ENCODE measurements at regions not wholly inside any gene's neighbourhood (a gene's known extent, or its start where the extent isn't known, plus 50 kb on each side); places are given as distances from the start of the nearest gene placed in this dataset.

DNA sequence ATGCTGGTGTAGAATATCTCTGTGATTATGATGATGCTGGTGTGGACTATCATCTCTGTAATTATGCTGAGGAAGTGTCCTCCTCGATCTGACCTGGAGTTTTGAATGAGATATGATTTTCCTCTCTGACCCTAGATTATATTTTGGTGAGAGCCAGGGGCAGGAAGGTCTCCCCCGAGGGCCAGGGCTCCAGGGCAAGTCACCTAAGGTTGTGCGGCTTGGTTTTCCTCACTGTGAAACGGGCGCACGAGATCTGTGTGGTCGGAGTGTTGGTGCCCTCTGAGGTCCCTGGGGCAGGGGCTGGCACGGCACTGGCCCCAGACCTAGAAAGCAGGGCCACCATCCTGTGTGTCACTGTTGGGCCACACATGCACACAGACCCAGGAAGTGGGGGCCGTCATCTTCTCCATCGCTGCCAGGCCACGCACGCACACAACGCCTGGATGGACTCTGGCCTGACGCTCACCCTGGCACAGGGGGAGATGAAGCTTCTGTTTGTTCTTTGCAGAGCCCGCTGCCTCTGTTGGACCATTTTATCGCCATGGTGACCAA, 67.7 kb upstream of the ZNF469 start:
- H3K27ac Mint-ChIP-seq: no peak overlapping the region
- H3K36me3 Mint-ChIP-seq: peaks cover 5% of the 10 kb centered on the region
- CTCF ChIA-PET: interaction anchor here (1.4 kb wide), 1 partner anchor 23 kb away, joined by 3 read pairs; no protein-coding TSS in a partner anchor

DNA sequence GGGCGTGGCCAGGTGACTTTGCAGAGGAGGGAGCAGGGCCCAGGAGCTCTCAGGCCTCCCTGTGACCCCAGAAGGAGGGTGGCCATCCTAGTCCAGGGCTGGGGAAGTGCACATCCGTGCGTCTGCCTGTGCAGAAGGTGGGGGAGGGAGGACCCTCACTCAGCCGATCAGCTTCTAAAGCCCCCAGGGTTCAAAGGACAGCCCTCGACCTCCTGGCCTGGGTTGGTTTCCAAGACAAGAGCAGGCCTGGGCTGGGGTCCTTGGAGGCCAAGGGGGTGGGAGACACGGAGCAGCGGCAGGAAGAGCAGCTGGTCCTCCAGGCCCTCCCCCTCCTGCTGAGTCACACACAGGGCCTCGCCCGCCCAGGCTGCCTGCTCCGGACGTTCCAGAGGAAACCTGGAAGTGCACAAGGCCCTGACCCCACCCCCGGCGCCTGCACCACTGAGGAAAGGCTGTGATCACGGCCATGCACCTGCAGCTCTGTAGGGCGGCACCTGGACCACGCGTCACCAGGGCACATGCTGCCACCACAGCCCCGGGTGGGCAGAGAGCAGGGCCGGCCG, 67.1 kb upstream of the ZNF469 start:
- DNase-seq (ENCODE audit: low spot score): no peak

More for the DNA sequence above, 67.7 kb upstream of the ZNF469 start:
- POLR2A ChIA-PET: no interaction called here
- ATAC-seq (no peak), DNase-seq (ENCODE audit: low spot score) (no peak)
- TF ChIP-seq FOXK1 (CRISPR knock-in tag; IDR thresholded peaks at IDR 0.05) (no peak), NFE2L1 (CRISPR knock-in tag; IDR thresholded peaks at IDR 0.05) (no peak), CREB1 (CRISPR knock-in tag; IDR thresholded peaks at IDR 0.05) (no peak), MXD4 (CRISPR knock-in tag; IDR thresholded peaks at IDR 0.05; ENCODE audit: borderline replicate concordance) (no peak), ZNF396 (CRISPR knock-in tag; IDR thresholded peaks at IDR 0.05; ENCODE audit: borderline replicate concordance) (no peak), ZNF232 (CRISPR knock-in tag; IDR thresholded peaks at IDR 0.05) (no peak), CREM (CRISPR knock-in tag; IDR thresholded peaks at IDR 0.05) (no peak)
- TF ChIP-seq, protein P1, sequence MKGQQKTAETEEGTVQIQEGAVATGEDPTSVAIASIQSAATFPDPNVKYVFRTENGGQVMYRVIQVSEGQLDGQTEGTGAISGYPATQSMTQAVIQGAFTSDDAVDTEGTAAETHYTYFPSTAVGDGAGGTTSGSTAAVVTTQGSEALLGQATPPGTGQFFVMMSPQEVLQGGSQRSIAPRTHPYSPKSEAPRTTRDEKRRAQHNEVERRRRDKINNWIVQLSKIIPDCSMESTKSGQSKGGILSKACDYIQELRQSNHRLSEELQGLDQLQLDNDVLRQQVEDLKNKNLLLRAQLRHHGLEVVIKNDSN (CRISPR knock-in tag; IDR thresholded peaks at IDR 0.05): no peak
- TF ChIP-seq, protein P2, sequence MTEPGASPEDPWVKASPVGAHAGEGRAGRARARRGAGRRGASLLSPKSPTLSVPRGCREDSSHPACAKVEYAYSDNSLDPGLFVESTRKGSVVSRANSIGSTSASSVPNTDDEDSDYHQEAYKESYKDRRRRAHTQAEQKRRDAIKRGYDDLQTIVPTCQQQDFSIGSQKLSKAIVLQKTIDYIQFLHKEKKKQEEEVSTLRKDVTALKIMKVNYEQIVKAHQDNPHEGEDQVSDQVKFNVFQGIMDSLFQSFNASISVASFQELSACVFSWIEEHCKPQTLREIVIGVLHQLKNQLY (CRISPR knock-in tag; IDR thresholded peaks at IDR 0.05): no peak
- TF ChIP-seq, protein P3, sequence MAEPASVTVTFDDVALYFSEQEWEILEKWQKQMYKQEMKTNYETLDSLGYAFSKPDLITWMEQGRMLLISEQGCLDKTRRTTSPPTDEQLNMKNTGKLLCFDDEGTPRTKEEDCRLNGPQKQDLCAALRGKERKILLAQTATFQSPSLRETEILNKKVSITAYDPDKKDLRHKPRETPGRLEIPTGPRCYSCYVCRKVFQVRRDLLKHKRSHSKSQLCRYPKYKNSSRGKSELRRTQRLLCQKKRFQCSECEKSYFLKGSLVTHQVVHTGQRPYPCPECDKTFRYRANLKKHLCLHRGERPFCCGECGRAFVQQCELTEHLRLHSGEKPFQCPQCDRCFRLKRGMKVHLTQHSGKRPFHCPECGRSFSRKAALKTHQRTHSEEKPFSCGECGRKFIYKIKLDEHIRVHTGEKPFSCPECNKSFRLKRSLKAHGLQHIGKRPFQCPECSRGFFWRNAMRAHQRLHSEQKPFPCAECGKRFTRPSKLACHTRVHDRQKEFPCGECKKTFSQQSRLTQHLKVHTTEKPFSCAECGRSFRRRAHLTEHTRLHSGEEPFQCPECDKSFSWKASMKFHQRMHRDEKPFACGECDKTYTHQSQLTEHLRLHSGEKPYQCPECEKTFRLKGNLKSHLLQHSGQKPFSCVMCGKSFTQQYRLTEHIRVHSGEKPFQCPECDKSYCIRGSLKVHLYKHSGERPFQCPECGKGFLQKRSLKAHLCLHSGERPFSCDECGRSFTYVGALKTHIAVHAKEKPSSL (CRISPR knock-in tag; conservative IDR thresholded peaks at IDR 0.05): no peak
- TF ChIP-seq, protein P4, sequence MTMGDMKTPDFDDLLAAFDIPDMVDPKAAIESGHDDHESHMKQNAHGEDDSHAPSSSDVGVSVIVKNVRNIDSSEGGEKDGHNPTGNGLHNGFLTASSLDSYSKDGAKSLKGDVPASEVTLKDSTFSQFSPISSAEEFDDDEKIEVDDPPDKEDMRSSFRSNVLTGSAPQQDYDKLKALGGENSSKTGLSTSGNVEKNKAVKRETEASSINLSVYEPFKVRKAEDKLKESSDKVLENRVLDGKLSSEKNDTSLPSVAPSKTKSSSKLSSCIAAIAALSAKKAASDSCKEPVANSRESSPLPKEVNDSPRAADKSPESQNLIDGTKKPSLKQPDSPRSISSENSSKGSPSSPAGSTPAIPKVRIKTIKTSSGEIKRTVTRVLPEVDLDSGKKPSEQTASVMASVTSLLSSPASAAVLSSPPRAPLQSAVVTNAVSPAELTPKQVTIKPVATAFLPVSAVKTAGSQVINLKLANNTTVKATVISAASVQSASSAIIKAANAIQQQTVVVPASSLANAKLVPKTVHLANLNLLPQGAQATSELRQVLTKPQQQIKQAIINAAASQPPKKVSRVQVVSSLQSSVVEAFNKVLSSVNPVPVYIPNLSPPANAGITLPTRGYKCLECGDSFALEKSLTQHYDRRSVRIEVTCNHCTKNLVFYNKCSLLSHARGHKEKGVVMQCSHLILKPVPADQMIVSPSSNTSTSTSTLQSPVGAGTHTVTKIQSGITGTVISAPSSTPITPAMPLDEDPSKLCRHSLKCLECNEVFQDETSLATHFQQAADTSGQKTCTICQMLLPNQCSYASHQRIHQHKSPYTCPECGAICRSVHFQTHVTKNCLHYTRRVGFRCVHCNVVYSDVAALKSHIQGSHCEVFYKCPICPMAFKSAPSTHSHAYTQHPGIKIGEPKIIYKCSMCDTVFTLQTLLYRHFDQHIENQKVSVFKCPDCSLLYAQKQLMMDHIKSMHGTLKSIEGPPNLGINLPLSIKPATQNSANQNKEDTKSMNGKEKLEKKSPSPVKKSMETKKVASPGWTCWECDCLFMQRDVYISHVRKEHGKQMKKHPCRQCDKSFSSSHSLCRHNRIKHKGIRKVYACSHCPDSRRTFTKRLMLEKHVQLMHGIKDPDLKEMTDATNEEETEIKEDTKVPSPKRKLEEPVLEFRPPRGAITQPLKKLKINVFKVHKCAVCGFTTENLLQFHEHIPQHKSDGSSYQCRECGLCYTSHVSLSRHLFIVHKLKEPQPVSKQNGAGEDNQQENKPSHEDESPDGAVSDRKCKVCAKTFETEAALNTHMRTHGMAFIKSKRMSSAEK (CRISPR knock-in tag; IDR thresholded peaks at IDR 0.05; ENCODE audit: borderline replicate concordance): no peak
- TF ChIP-seq, protein P5, sequence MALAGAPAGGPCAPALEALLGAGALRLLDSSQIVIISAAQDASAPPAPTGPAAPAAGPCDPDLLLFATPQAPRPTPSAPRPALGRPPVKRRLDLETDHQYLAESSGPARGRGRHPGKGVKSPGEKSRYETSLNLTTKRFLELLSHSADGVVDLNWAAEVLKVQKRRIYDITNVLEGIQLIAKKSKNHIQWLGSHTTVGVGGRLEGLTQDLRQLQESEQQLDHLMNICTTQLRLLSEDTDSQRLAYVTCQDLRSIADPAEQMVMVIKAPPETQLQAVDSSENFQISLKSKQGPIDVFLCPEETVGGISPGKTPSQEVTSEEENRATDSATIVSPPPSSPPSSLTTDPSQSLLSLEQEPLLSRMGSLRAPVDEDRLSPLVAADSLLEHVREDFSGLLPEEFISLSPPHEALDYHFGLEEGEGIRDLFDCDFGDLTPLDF (CRISPR knock-in tag; IDR thresholded peaks at IDR 0.05): no peak
- H3K4me1 Mint-ChIP-seq: no peaks in the 10 kb centered on the region
- no peaks in the 10 kb centered on the region for H3K27me3 Mint-ChIP-seq (ENCODE audit: low read depth)
- H3K9me3 Mint-ChIP-seq: peaks cover 24% of the 10 kb centered on the region
- no peak overlapping the region for H3K4me3 Mint-ChIP-seq

More for the DNA sequence above, 67.1 kb upstream of the ZNF469 start:
- H3K4me3 Mint-ChIP-seq: no peak overlapping the region
- H3K36me3 Mint-ChIP-seq: peaks cover 5% of the 10 kb centered on the region
- CTCF ChIA-PET: interaction anchor here (1.3 to 1.4 kb wide), 2 partner anchors 12 to 22 kb away, joined by 3 read pairs; no protein-coding TSS in a partner anchor
- ATAC-seq: no peak
- POLR2A ChIA-PET: no interaction called here
- H3K9me3 Mint-ChIP-seq: peaks cover 26% of the 10 kb centered on the region
- TF ChIP-seq, protein P6, sequence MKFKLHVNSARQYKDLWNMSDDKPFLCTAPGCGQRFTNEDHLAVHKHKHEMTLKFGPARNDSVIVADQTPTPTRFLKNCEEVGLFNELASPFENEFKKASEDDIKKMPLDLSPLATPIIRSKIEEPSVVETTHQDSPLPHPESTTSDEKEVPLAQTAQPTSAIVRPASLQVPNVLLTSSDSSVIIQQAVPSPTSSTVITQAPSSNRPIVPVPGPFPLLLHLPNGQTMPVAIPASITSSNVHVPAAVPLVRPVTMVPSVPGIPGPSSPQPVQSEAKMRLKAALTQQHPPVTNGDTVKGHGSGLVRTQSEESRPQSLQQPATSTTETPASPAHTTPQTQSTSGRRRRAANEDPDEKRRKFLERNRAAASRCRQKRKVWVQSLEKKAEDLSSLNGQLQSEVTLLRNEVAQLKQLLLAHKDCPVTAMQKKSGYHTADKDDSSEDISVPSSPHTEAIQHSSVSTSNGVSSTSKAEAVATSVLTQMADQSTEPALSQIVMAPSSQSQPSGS (CRISPR knock-in tag; IDR thresholded peaks at IDR 0.05; ENCODE audit: borderline replicate concordance, low read depth): no peak
- no peak for TF ChIP-seq ZBTB21 (CRISPR knock-in tag; IDR thresholded peaks at IDR 0.05; ENCODE audit: borderline replicate concordance)
- no peak overlapping the region for H3K27ac Mint-ChIP-seq
- H3K27me3 Mint-ChIP-seq (ENCODE audit: low read depth): no peaks in the 10 kb centered on the region
- H3K4me1 Mint-ChIP-seq: no peaks in the 10 kb centered on the region

Data from WTC11 (cell line).